Transverse colon (tissue), 4 donors: ENCODE measurements at regions not wholly inside any gene's neighbourhood (a gene's known extent, or its start where the extent isn't known, plus 50 kb on each side); places are given as distances from the start of the nearest gene placed in this dataset.
"Not testable (repeated sequence)": the region's sequence is repeated elsewhere in the genome, so short reads cannot be mapped to it uniquely, and the experiment has no call there.

ENCODE experiments used
- DNase-seq: peaks from one replicate; pipeline ENCODE4 v3.0.0-alpha.2; 2019
- H3K27ac ChIP-seq, 4 donors: fragments of 200-600 bp; sonication (generic); 2 replicates each; pipeline ENCODE4 v1.5.1; 2016 to 2018; ENCODE audit warnings: inconsistent platforms in 4 of 4
- H3K27me3 ChIP-seq: fragments of 200-600 bp; sonication (generic); 2 replicates; pipeline ENCODE4 v1.5.1; 2017; ENCODE audit warnings: inconsistent platforms
- H3K36me3 ChIP-seq, 4 donors: fragments of 200-600 bp; sonication (generic); 2 replicates each; pipeline ENCODE4 v1.5.1; 2017 to 2019; ENCODE audit warnings: inconsistent platforms in 4 of 4
- H3K4me1 ChIP-seq, 4 donors: fragments of 200-600 bp; sonication (generic); 2 replicates each; pipeline ENCODE4 v1.5.1; 2017 to 2020; ENCODE audit warnings: inconsistent platforms in 4 of 4
- H3K4me3 ChIP-seq, 4 donors: fragments of 200-600 bp; sonication (generic); 1 replicate in 1 of 4; 2 replicates in 3 of 4; pipeline versions ENCODE4 v1.5.1 to v1.6.1; 2017 to 2019; ENCODE audit warnings: inconsistent platforms in 4 of 4
- H3K9me3 ChIP-seq, 2 donors: fragments of 200-600 bp; sonication (generic); 2 replicates each; pipeline ENCODE4 v1.5.1; 2017 to 2019; ENCODE audit warnings: inconsistent platforms in 2 of 2
- CTCF ChIP-seq, 5 experiments: fragments of 200-600 bp in 3 of 5; fragments of 450-650 bp in 2 of 5; sonication (generic) in 3 of 5; IDR thresholded peaks; 1 replicate in 2 of 5; 2 replicates in 3 of 5; pipeline ENCODE4 v1.5.1; 2016 to 2017; ENCODE audit warnings: antibody characterized with exemption in 5 of 5, inconsistent platforms in 3 of 5, mild to moderate bottlenecking in 2 of 5, moderate library complexity in 1 of 5
- EP300 ChIP-seq: sonication (generic); formaldehyde crosslinking; IDR thresholded peaks from one replicate; pipeline ENCODE4 v1.6.1; 2017; ENCODE audit warnings: antibody characterized with exemption, low read depth
- POLR2A ChIP-seq: fragments of 450-650 bp; IDR thresholded peaks from one replicate; pipeline ENCODE4 v1.6.1; 2016; ENCODE audit warnings: antibody characterized with exemption, mild to moderate bottlenecking, moderate library complexity
- POLR2AphosphoS5 ChIP-seq, 3 donors: sonication (generic); formaldehyde crosslinking; IDR thresholded peaks; one replicate each; pipeline ENCODE4 v1.6.1; 2016; ENCODE audit warnings: antibody characterized with exemption in 3 of 3
- WGBS, 2 donors: methylation state at CpG; one replicate each; pipeline ENCODE4 v1.1.5; 2018; ENCODE audit warnings: low coverage in 1 of 2; 5-methylcytosine and 5-hydroxymethylcytosine counted together
- in situ Hi-C, 4 donors: fragments of 200-750 bp; cut with MboI; loops; one replicate each; pipeline versions ENCODE4 v1.15.0 to v1.15.1; 2017; ENCODE audit warnings: low sequenced_read_pairs in 3 of 4, low pct_ligation_motif_present in 1 of 4, low pct_unique_long_range_greater_than_20kb in 1 of 4
- intact Hi-C: fragments of 100-400 bp; cut with DNase I; formaldehyde crosslinking; loops from one replicate; pipeline ENCODE4 v1.15.1; 2023; ENCODE audit warnings: low total_unique reads

- intact Hi-C loops: no loop called here
- no peak for TF ChIP-seq POLR2AphosphoS5 (IDR thresholded peaks at IDR 0.05)
- Histone ChIP-seq H3K4me1 (no peaks in the 10 kb centered on the region), H3K4me3 (no peak overlapping the region), H3K27ac (no peak overlapping the region), H3K9me3 (no peaks in the 10 kb centered on the region), H3K36me3 (no peaks in the 10 kb centered on the region), H3K27me3 (no peaks in the 10 kb centered on the region)
- 67 to 80% methylated on average over 1 to 2 of the region's 2 CpGs for WGBS, 2 donors
- no peak for DNase-seq
- in situ Hi-C loops: no loop called here
These were observed 507.2 kb downstream of the NFIB start for GRCh38 chr9:13806714-13807113.

- in situ Hi-C loops: no loop called here
- DNase-seq: no peak
These were observed 508.4 kb downstream of the NFIB start for GRCh38 chr9:13805546-13805945.

GRCh38 chr9:13804532-13804931 is 509.4 kb downstream of the NFIB start:
- in situ Hi-C loops (no loop called here), intact Hi-C loops (no loop called here)
- TF ChIP-seq POLR2AphosphoS5 (IDR thresholded peaks at IDR 0.05) (no peak), EP300 (no peak), CTCF (IDR thresholded peaks at IDR 0.05) (no peak)
- no peaks in the 10 kb centered on the region for H3K36me3 ChIP-seq
- H3K27me3 ChIP-seq: no peaks in the 10 kb centered on the region
- no peaks in the 10 kb centered on the region for H3K4me1 ChIP-seq
- H3K27ac ChIP-seq: no peak overlapping the region
- no peak overlapping the region for H3K4me3 ChIP-seq
- DNase-seq: no peak
- WGBS, 2 donors: 67 to 82% methylated on average over 3 to 4 of the region's 4 CpGs
- no peaks in the 10 kb centered on the region for H3K9me3 ChIP-seq

More at GRCh38 chr9:13805546-13805945, 508.4 kb downstream of the NFIB start:
- Histone ChIP-seq H3K27ac (no peak overlapping the region), H3K27me3 (no peaks in the 10 kb centered on the region), H3K36me3 (no peaks in the 10 kb centered on the region), H3K9me3 (no peaks in the 10 kb centered on the region), H3K4me1 (no peaks in the 10 kb centered on the region), H3K4me3 (no peak overlapping the region)
- 64 to 67% methylated on average over 5 of the region's 5 CpGs for WGBS, 2 donors
- intact Hi-C loops: no loop called here
- TF ChIP-seq POLR2A (no peak), CTCF (IDR thresholded peaks at IDR 0.05) (no peak), EP300 (no peak), POLR2AphosphoS5 (IDR thresholded peaks at IDR 0.05) (no peak)

- H3K36me3 ChIP-seq: no peaks in the 10 kb centered on the region
- no peak for TF ChIP-seq POLR2AphosphoS5 (IDR thresholded peaks at IDR 0.05)
- intact Hi-C loops: loop anchor here (2.0 kb wide), 1 partner anchor 76 kb away; no protein-coding TSS in a partner anchor
- H3K4me3 ChIP-seq: no peak overlapping the region
- no peaks in the 10 kb centered on the region for H3K4me1 ChIP-seq
- 80 to 84% methylated on average over 1 to 3 of the region's 3 CpGs for WGBS, 2 donors
- in situ Hi-C loops: no loop called here
- no peak overlapping the region for H3K27ac ChIP-seq
- H3K27me3 ChIP-seq: no peaks in the 10 kb centered on the region
- no peak for DNase-seq
- H3K9me3 ChIP-seq: no peaks in the 10 kb centered on the region
These were observed 513.2 kb downstream of the NFIB start for GRCh38 chr9:13800776-13801175.

GRCh38 chr9:13797701-13798100 is 516.2 kb downstream of the NFIB start:
- H3K27ac ChIP-seq, H3K4me3 ChIP-seq, H3K9me3 ChIP-seq, DNase-seq, H3K4me1 ChIP-seq, intact Hi-C loops, H3K27me3 ChIP-seq, H3K36me3 ChIP-seq: not testable (repeated sequence)
- WGBS, 2 donors: 88 to 90% methylated on average over 2 of the region's 2 CpGs
- in situ Hi-C loops: loop anchor here in 1 of 4 donors (25.0 kb wide), 1 partner anchor 110 kb away; no protein-coding TSS in a partner anchor

GRCh38 chr9:13791816-13792215 is 512.3 kb upstream of the MPDZ start:
- in situ Hi-C loops: loop anchor here in 1 of 4 donors (25.0 kb wide), 1 partner anchor 105 kb away; no protein-coding TSS in a partner anchor

More at GRCh38 chr9:13791816-13792215, 512.3 kb upstream of the MPDZ start:
- intact Hi-C loops: no loop called here
- WGBS, 2 donors: 73% methylated on average over 4 of the region's 4 CpGs; no CpG with 5 or more reads in 1 of the 2 donors
- Histone ChIP-seq H3K27me3 (no peaks in the 10 kb centered on the region), H3K36me3 (no peaks in the 10 kb centered on the region), H3K27ac (no peak overlapping the region), H3K9me3 (no peaks in the 10 kb centered on the region), H3K4me1 (peaks cover 0 to 16% (median 4%) of the 10 kb centered on the region in 4 donors), H3K4me3 (no peak overlapping the region)
- no peak for TF ChIP-seq POLR2A
- no peak for TF ChIP-seq EP300
- TF ChIP-seq POLR2AphosphoS5 (IDR thresholded peaks at IDR 0.05): no peak
- no peak for TF ChIP-seq CTCF (IDR thresholded peaks at IDR 0.05)
- DNase-seq: peak; percentile 59
